ENCODE measurements at regions not wholly inside any gene's neighbourhood (a gene's known extent, or its start where the extent isn't known, plus 50 kb on each side); places are given as distances from the start of the nearest gene placed in this dataset.

DNA sequence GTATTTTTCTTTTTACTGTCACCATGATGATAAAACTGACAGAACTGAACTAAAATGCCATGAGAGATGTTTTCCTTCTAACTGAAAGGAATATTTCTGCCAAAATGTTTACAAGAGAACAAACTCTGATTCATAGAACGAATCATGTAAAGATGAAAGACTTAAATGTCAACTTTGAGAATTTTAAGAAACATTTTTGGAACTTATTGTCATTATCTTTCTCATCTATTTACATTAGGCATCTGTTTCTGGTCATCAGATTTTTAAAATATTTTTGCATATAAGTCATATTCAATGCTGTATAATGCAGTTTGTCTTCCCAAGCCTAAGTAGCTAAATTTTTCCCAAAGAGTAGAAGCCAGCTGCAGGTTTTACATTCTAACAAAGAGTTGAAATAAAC lies 358.5 kb downstream of the TFEC start:
- TF ChIP-seq, protein P1, sequence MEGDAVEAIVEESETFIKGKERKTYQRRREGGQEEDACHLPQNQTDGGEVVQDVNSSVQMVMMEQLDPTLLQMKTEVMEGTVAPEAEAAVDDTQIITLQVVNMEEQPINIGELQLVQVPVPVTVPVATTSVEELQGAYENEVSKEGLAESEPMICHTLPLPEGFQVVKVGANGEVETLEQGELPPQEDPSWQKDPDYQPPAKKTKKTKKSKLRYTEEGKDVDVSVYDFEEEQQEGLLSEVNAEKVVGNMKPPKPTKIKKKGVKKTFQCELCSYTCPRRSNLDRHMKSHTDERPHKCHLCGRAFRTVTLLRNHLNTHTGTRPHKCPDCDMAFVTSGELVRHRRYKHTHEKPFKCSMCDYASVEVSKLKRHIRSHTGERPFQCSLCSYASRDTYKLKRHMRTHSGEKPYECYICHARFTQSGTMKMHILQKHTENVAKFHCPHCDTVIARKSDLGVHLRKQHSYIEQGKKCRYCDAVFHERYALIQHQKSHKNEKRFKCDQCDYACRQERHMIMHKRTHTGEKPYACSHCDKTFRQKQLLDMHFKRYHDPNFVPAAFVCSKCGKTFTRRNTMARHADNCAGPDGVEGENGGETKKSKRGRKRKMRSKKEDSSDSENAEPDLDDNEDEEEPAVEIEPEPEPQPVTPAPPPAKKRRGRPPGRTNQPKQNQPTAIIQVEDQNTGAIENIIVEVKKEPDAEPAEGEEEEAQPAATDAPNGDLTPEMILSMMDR (IDR thresholded peaks at IDR 0.05), result no peak
- Mint-ChIP-seq H3K27me3 (peaks cover 2% of the 10 kb centered on the region), H3K4me3 (no peak overlapping the region), H3K36me3 (ENCODE audit: low read depth) (no peaks in the 10 kb centered on the region), H3K9me3 (no peaks in the 10 kb centered on the region), H3K4me1 (ENCODE audit: low read depth) (no peaks in the 10 kb centered on the region), H3K27ac (no peak overlapping the region)
- ChIA-PET CTCF (interaction anchor here (0.9 kb wide), 1 partner anchor 21 kb away, joined by 4 read pairs; no protein-coding TSS in a partner anchor), POLR2A (no interaction called here)
- intact Hi-C loops (cut with micrococcal nuclease), result no loop called here
- DNase-seq, result no peak
- ATAC-seq, result no peak

DNA sequence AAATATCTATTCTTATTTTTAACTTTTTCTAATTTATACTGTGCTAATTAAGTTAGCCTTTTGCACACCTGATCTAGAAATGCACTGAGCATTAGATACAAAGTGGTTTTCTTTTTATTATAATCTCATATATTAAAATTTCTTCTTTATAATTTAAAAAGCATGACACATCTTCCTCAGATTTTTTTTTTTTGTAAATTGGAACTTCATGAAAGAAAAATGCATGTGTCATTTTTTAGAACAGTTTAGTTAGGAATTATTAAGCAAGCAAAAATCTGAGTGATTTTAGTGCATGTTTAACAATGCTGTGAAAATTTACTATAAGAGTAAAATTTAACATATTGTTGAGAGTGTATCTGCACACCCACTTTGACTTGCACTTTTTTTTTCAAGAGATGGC lies 367.9 kb downstream of the TFEC start:
- no peaks in the 10 kb centered on the region for H3K36me3 Mint-ChIP-seq (ENCODE audit: low read depth)
- H3K27ac Mint-ChIP-seq, result no peak overlapping the region
- TF ChIP-seq, protein P1 (IDR thresholded peaks at IDR 0.05), result no peak
- H3K4me3 Mint-ChIP-seq, result no peak overlapping the region
- POLR2A ChIA-PET, result no interaction called here
- H3K27me3 Mint-ChIP-seq, result no peaks in the 10 kb centered on the region
- intact Hi-C loops (cut with micrococcal nuclease), result no loop called here
- CTCF ChIA-PET, result no interaction called here
- H3K4me1 Mint-ChIP-seq (ENCODE audit: low read depth), result no peaks in the 10 kb centered on the region
- ATAC-seq (no peak), DNase-seq (no peak)
- no peaks in the 10 kb centered on the region for H3K9me3 Mint-ChIP-seq

DNA sequence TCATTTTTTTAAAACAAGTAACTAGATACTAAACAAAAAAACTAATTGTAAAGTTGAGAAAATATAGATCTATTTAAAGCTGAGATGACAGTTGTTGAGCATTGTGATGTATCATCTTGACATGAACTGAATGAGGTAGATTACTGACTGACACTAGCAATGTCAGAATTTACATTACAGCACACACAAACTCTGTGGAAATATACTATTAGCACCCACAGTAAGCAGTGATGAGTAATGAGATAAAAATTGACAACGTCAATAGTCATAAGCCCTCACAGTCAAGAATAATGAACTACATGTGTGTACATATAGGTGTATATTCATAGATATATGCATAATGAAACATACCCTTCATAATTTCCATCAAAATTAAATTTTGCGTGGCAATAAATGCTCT lies 368.4 kb downstream of the TFEC start:
- no peak for DNase-seq
- Mint-ChIP-seq H3K4me3 (no peak overlapping the region), H3K36me3 (ENCODE audit: low read depth) (no peaks in the 10 kb centered on the region), H3K27me3 (no peaks in the 10 kb centered on the region), H3K27ac (no peak overlapping the region), H3K9me3 (no peaks in the 10 kb centered on the region), H3K4me1 (ENCODE audit: low read depth) (no peaks in the 10 kb centered on the region)
- POLR2A ChIA-PET, result no interaction called here
- TF ChIP-seq, protein P1 (IDR thresholded peaks at IDR 0.05), result no peak
- CTCF ChIA-PET, result no interaction called here
- ATAC-seq, result no peak
- intact Hi-C loops (cut with micrococcal nuclease), result no loop called here

DNA sequence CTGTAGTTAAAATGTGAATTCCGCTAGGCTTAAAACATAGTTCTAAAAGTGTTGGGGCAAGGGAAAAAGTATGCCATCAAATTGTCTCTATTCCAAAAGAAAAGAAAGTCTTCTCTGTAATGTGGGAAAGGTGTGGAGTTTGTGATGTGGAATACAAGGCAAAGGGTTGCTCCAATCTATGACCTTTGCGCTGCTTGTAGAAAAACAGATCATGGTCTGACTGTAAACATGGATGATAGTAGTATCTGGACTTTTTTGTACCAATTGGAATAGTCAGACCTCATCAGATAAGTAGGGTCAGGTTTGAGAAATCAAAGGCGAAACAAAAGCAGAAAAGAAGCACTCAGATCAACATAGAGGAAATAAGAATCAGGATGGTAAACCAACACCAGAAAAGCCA lies 372.3 kb downstream of the TFEC start:
- CTCF ChIA-PET, result no interaction called here
- intact Hi-C loops (cut with micrococcal nuclease), result no loop called here
- POLR2A ChIA-PET, result no interaction called here
- no peaks in the 10 kb centered on the region for H3K4me1 Mint-ChIP-seq (ENCODE audit: low read depth)
- H3K36me3 Mint-ChIP-seq (ENCODE audit: low read depth), result no peaks in the 10 kb centered on the region
- DNase-seq, result no peak
- TF ChIP-seq, protein P1 (IDR thresholded peaks at IDR 0.05), result no peak
- no peak overlapping the region for H3K27ac Mint-ChIP-seq
- H3K9me3 Mint-ChIP-seq, result no peaks in the 10 kb centered on the region
- no peak for ATAC-seq
- H3K27me3 Mint-ChIP-seq, result no peaks in the 10 kb centered on the region
- H3K4me3 Mint-ChIP-seq, result no peak overlapping the region

DNA sequence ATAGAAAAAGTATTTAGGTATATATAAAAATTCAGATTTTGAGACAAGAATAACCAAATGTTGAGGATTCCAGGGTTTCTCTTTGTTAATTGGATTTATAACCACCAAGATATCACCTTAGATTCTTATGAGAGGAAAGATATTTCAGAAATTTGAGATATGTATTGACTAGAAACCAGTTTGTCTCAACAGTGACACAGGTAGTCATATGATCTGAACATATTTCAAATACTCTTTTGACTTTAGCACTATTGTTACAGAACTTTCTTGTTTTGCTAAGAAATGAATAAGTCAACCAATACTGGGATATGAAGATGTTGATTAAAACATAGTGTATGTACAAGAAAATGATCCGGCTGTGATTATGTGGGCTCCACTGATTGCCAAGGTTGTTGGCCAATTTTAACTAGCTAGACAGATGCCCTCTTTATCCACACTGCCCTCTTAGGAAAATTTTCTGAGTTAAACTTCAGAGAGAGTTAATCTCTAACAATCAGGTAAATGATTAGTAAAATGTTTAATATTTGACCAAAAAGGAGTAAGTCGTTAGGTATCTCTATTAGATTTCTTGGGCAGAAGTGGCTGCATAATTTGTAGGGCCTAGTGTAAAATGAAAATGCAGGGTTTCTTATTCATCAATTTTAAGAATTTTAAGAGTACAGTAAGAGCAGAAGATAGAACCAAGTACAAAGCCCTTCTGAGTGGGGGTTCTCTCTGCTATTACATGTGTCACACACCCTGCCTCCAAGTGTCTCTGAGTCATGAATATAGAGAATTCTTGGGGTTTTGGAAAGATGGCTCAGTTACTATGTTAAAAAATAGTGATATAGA lies 376.0 kb downstream of the TFEC start:
- TF ChIP-seq, protein P1 (IDR thresholded peaks at IDR 0.05), result no peak
- Mint-ChIP-seq H3K27ac (no peak overlapping the region), H3K4me1 (ENCODE audit: low read depth) (no peaks in the 10 kb centered on the region), H3K27me3 (no peaks in the 10 kb centered on the region), H3K36me3 (ENCODE audit: low read depth) (no peaks in the 10 kb centered on the region), H3K9me3 (no peaks in the 10 kb centered on the region), H3K4me3 (no peak overlapping the region)
- DNase-seq (no peak), ATAC-seq (no peak)
- CTCF ChIA-PET, result no interaction called here
- POLR2A ChIA-PET, result interaction anchor here (0.7 kb wide), 1 partner anchor 78 kb away, joined by 5 read pairs; no protein-coding TSS in a partner anchor
- intact Hi-C loops (cut with micrococcal nuclease), result no loop called here
